ENCODE measurements at regions not wholly inside any gene's neighbourhood (a gene's known extent, or its start where the extent isn't known, plus 50 kb on each side); places are given as distances from the start of the nearest gene placed in this dataset.

GRCh38 chr6:149182262-149182661, 135.2 kb upstream of the TAB2 start:
- DNase-seq (ENCODE audit: low spot score), result no peak

- DNase-seq (ENCODE audit: low spot score), result no peak
Measured at GRCh38 chr6:149184523-149184922, 133.0 kb upstream of the TAB2 start.

GRCh38 chr6:149185799-149186357, 131.6 kb upstream of the TAB2 start:
- no peak for DNase-seq (ENCODE audit: low spot score)

- no peak for DNase-seq (ENCODE audit: low spot score)
Measured at GRCh38 chr6:149186873-149187272, 130.6 kb upstream of the TAB2 start.

- peak; percentile 20 for DNase-seq (ENCODE audit: low spot score)
Measured at GRCh38 chr6:149190224-149190831, 127.2 kb upstream of the TAB2 start.

- no peak for DNase-seq (ENCODE audit: low spot score)
Measured at GRCh38 chr6:149194820-149195558, 122.5 kb upstream of the TAB2 start.

GRCh38 chr6:149196091-149196490, 121.4 kb upstream of the TAB2 start:
- DNase-seq (ENCODE audit: low spot score), result no peak

GRCh38 chr6:149197482-149197881, 120.0 kb upstream of the TAB2 start:
- no peak for DNase-seq (ENCODE audit: low spot score)

GRCh38 chr6:149198265-149198664, 119.2 kb upstream of the TAB2 start:
- no peak for DNase-seq (ENCODE audit: low spot score)

GRCh38 chr6:149200282-149200945, 117.1 kb upstream of the TAB2 start:
- DNase-seq (ENCODE audit: low spot score), result no peak

GRCh38 chr6:149201068-149201655, 116.3 kb upstream of the TAB2 start:
- DNase-seq (ENCODE audit: low spot score), result no peak

GRCh38 chr6:149202100-149202499, 115.4 kb upstream of the TAB2 start:
- no peak for DNase-seq (ENCODE audit: low spot score)

GRCh38 chr6:149202952-149203351, 114.6 kb upstream of the TAB2 start:
- DNase-seq (ENCODE audit: low spot score), result no peak

- DNase-seq (ENCODE audit: low spot score), result no peak
Measured at GRCh38 chr6:149203509-149203908, 114.0 kb upstream of the TAB2 start.

- no peak for DNase-seq (ENCODE audit: low spot score)
Measured at GRCh38 chr6:149208134-149208601, 109.3 kb upstream of the TAB2 start.

- DNase-seq (ENCODE audit: low spot score), result no peak
Measured at GRCh38 chr6:149209871-149210775, 107.4 kb upstream of the TAB2 start.

- DNase-seq (ENCODE audit: low spot score), result peak; percentile 69
Measured at GRCh38 chr6:149211046-149211571, 106.4 kb upstream of the TAB2 start.

GRCh38 chr6:149212206-149212605, 105.3 kb upstream of the TAB2 start:
- DNase-seq (ENCODE audit: low spot score), result no peak

GRCh38 chr6:149212892-149213801, 104.4 kb upstream of the TAB2 start:
- no peak for DNase-seq (ENCODE audit: low spot score)

GRCh38 chr6:149213829-149214228, 103.7 kb upstream of the TAB2 start:
- DNase-seq (ENCODE audit: low spot score), result no peak
